GM21447 (cell line): ENCODE measurements at regions not wholly inside any gene's neighbourhood (a gene's known extent, or its start where the extent isn't known, plus 50 kb on each side); places are given as distances from the start of the nearest gene placed in this dataset.

Experiments used
- ATAC-seq: cut with Tn5 transposase; IDR thresholded peaks from one replicate; pipeline ENCODE4 v1.9.1; 2021; ENCODE audit not compliant: unreplicated experiment

- no peak for ATAC-seq
Observed at GRCh38 chr2:76584474-76584873, 873.8 kb upstream of the GCFC2 start.

DNA sequence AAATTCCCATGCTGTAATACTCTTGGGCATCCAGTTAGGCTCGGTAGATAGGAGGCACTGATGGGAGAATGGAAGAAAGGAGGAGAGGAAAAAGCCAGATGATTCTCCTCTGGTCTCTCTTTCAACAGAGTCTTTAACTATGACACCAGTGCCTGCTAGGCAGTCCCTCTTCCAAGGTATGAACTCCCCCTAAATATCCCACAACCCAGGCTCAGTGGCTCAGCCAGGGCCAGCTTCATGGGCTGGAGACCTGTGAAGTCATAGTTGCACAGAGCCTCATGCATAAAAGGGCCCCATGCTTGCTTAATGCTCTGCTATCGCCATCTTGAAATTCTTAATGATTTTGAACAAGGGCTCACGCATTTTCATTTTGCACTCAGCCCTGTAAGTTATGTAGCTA lies 869.2 kb upstream of the GCFC2 start:
- no peak for ATAC-seq

- ATAC-seq: no peak
Observed at GRCh38 chr2:76572981-76573380, 862.3 kb upstream of the GCFC2 start.

- ATAC-seq: no peak
Observed at GRCh38 chr2:76569819-76570218, 859.1 kb upstream of the GCFC2 start.

- no peak for ATAC-seq
Observed at GRCh38 chr2:76567478-76567877, 856.8 kb upstream of the GCFC2 start.

DNA sequence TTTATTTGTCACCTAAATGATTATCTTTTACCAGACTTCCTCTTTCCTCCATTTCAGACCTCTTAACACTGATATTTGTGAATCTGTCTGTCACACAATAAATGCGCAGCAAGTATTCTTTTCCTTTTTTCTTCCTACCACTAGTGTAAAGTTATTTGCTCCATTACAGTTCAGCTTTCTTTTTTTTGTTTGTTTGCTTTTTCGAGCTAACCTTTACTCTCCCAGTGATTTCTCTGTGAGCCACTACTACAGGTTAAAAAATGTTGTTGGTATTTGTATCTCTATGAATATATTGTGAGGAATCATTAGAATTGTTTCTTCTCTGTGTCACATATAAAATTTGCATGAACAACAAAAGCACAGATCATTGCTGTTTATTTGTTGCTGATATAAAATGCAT lies 854.0 kb upstream of the GCFC2 start:
- no peak for ATAC-seq

GRCh38 chr2:76563730-76564129 lies 853.0 kb upstream of the GCFC2 start:
- ATAC-seq: no peak

DNA sequence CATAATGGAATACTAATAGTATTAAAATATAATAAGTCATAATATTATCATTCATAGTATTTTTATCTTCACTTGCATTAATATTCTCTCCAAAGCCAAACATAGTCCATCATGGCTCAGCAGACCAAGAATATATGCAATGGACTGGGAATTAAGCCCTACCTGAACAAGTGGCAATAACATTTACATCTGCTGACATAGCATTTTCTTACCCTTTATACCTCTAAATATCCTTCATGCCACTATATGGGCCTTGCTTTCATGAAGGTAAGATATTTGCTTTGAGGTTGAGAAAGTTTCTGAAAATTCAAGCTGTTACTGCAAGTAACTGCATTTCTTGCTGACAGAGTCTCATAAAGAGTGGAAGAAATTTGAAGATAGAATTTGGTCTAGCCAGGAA lies 847.4 kb upstream of the GCFC2 start:
- no peak for ATAC-seq

- no peak for ATAC-seq
Observed at GRCh38 chr2:76556018-76556417, 845.3 kb upstream of the GCFC2 start.

DNA sequence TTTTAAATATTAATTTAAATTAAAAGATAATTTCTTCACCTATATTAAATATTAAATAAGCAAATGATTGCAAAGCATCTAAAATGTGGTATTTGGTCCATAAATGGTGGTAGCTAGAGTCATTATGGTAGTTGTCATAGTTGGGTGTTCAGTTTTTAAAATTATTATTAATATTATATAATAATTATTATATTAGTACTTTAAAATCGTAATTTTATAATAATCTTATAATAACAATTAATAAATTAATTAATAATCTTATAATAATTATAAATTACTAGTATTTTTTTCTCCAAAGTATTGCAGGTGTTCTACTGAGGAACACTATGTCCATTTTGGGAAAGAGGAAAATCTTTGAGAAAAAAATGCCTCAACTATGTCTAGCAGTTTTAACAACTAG lies 835.5 kb upstream of the GCFC2 start:
- no peak for ATAC-seq

DNA sequence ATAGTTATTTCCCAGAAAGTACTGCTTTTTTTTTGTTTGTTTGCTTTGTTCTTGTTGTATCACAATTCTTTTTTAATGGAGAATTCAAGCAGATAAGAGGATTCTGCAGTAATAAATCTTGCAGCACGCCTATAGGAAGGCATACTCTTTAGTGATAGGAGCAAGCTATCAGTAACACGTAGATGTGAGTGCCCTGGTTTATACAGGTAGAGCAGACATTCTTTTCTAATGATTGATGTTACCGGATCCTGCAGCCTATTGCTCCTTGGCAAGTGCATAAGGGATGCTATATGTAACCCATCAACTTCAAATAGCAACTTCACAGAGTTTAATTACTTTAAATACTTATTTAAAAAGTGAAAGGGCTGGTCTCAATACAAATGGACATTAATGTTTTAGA lies 834.2 kb upstream of the GCFC2 start:
- ATAC-seq: no peak

DNA sequence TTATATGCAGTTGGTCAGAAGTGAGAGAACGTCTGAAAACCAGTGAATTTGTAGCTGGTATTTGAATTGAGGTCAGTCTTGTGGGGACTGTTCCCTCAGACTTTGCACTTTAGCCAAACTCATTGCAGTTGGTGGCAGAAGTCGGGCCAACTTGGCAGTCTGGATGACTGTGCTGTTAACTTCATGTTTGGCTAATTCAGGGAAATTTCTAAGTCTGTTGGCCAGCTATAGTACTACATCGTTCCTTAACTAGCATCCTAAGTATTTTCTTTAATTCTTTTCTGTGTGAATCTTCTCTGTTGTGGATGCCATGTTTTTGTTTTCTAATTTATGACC lies 806.8 kb upstream of the GCFC2 start:
- no peak for ATAC-seq

DNA sequence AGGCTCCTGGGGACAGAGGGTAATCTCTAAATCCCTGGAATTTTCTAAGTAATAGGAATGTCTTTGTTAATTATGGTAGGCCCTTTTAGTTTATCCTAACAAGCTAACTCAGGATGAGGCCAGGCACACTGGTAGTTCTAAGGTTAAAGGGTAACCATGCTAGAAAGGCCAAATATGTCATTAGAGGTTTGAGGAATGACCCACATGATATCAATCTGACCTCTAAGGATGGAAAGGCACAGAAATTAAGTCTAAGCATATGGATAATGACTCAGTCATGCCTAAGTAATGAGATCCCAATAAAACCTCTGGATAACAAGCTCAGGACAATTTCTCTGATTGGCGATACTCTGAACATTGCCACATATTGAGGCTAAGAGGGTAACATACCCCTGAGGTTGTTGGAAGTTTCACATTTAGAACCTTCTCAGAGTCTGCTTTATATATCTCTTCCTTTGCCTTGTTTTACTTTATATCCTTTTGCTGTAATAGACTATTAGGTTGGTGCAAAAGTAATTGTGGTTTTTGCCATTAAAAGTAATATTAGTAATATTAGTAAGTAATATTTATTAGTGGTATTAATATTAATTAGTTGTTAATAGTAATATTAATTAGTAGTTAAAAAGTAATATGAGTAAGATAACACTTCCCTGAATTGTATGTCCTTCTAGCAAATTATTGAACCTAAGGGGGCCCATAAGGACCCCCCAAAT lies 806.3 kb upstream of the GCFC2 start:
- no peak for ATAC-seq

GRCh38 chr2:76512201-76512820 lies 801.6 kb upstream of the GCFC2 start:
- no peak for ATAC-seq

GRCh38 chr2:76506538-76506937 lies 795.8 kb upstream of the GCFC2 start:
- ATAC-seq: no peak

GRCh38 chr2:76501641-76502040 lies 790.9 kb upstream of the GCFC2 start:
- ATAC-seq: no peak

DNA sequence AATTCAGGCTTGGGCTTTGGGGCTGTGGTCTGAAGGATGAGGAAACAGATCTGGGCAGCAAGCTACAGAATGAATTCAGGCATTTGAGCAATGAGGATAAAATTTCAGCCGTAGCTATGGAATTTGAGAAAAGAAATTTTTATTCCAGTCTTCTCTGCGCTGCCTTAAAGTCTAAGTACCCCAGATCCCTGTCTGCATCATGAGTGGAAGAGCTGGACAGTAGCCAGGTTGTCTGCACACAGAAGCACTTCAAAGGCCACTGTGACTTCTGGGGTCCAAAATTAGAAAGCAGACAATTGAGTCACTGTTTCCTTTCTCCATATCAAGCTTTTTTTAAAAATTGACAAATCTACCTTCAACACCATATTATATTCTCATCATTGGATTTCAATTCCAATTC lies 787.6 kb upstream of the GCFC2 start:
- no peak for ATAC-seq

DNA sequence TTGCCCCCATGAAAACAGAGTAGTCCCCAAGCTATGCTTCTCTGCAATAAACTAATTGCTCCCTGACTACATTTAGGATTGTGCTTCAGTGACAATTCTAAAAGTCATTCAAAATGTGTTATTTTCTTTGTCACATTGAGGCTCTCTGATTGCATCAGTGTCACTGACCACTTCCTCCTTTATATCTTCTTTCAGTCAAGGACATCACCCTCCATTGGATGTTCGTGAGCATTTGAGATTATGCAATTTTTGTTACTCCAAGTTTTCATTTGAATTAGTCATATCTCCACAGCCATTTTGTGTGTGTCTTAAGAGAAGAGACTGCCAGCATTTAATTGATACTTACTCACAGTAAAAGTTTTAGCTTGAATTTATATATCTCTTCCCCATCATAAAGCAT lies 780.8 kb upstream of the GCFC2 start:
- ATAC-seq: no peak

DNA sequence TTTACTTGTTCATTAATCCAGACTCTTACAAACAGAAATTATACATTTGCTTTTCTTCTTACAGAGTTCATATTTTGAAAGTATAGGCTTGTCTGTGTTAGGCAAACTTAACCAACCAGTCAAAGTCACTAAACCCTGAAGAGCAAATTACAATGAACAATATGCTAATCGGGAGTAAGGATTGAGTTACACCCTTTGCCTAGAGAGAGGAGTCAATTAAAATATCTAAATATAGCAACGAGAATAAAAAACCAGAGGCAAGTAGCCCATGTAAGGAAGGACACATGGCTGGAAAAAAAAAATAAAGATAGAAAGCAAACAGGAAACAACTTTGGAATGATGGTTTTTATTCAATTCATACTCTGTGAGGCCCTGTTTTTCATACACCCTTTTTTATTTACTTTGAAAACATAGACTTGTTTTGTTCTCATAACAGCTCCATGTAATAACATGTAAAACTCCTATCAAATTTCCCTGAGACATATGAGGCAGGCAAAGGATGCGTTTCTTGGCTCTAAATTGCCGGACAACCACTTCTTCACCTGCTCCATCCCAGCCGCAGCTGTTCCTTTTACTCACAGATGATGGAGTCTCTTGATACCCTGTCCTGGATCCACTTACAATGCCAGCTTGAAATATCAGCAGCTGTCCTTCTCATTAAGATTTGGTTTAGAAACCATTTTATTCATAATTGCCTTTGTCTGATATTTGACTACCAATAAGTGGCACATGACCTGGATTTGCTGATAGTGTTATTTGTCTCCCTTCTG lies 767.7 kb upstream of the GCFC2 start:
- no peak for ATAC-seq

DNA sequence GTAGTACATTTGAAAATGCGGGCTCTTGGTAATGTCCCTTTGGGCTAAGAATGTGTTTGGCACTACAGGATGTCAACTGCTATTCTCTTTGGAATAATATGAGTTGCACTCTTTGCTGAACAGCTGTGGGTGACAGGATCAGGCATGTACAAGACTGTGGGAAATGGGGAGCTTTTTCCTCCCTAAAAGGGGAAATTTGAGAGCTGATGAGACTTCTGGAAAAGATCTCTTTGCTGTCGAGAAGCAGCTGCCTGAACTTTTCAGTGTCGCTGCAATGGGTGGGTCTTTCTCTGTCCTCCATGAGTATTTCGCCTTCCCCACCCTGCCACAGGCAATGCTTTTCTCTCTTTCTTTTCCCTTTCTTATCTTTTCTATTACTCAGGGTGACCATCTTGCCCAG lies 762.2 kb upstream of the GCFC2 start:
- no peak for ATAC-seq

DNA sequence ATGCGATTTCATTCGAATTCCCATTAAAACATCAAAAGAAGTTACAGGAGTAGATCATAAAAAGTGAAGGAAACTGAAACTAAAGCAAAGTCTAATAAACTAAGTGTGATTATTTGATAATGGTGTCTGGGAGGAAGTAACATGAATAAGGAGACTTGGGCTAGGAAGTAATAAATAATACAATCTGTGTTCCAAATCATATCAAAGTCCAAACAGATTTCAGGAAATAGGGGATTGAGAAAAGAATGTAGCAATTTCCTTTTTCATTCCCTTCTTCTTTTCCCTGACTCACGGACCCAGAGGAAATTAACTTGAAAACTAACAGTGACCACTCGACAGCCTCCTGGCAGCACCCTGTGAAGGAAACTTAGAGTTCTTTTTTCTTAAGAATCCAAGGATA lies 758.4 kb upstream of the GCFC2 start:
- no peak for ATAC-seq

DNA sequence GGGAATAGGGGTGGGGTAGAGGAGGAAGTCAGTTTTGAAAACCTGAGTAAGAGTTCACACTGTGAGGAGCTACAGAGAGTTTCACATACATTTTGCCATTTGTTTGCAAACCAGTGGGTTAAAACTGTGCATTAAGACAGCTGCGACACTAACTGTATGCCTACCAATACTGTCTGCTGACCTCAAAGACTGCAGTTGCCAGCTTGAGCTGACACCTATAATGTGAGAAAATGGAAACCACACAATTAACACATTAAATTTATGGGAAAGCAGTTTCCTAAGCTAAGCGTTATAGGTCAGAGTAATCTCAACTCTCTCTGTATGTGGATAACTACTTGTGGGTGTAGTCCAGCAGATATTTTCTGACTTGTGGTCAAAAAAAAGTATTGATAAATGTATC lies 756.6 kb upstream of the GCFC2 start:
- ATAC-seq: no peak
